Psoas muscle (tissue), 7 donors: ENCODE measurements at regions not wholly inside any gene's neighbourhood (a gene's known extent, or its start where the extent isn't known, plus 50 kb on each side); places are given as distances from the start of the nearest gene placed in this dataset.

Source experiments
- ATAC-seq, 4 donors: fragments of 200-7000 bp; cut with Tn5 transposase; one replicate each; pipeline ENCODE4 v1.9.1; 2020; ENCODE audit warnings: moderate library complexity in 3 of 4, mild to moderate bottlenecking in 2 of 4
- DNase-seq, 2 donors: peaks; one replicate each; pipeline ENCODE4 v3.0.0-alpha.2; 2020
- H3K27ac ChIP-seq: fragments of 200-600 bp; one replicate; pipeline ENCODE4 v1.8.0; 2022
- H3K27me3 ChIP-seq, 3 donors: fragments of 200-600 bp in 1 of 3; one replicate each; pipeline versions ENCODE4 v1.6.1 to v1.8.0; 2013 to 2022; ENCODE audit warnings: low read length in 2 of 3, mild to moderate bottlenecking in 2 of 3, moderate library complexity in 1 of 3; ENCODE audit not compliant: insufficient read depth in 3 of 3
- H3K36me3 ChIP-seq, 2 donors: fragments of 200-600 bp in 1 of 2; one replicate each; pipeline versions ENCODE4 v1.6.1 to v1.8.0; 2013 to 2022; ENCODE audit warnings: low read depth in 1 of 2, mild to moderate bottlenecking in 1 of 2, moderate library complexity in 1 of 2; ENCODE audit not compliant: insufficient read depth in 1 of 2
- H3K4me1 ChIP-seq: fragments of 200-600 bp; one replicate; pipeline ENCODE4 v1.8.0; 2022
- H3K4me3 ChIP-seq: fragments of 200-600 bp; one replicate; pipeline ENCODE4 v1.8.0; 2022; ENCODE audit warnings: mild to moderate bottlenecking
- H3K9me3 ChIP-seq: fragments of 200-600 bp; one replicate; pipeline ENCODE4 v1.8.0; 2022
- CTCF ChIP-seq: fragments of 200-600 bp; IDR thresholded peaks from one replicate; pipeline ENCODE4 v1.8.0; 2022; ENCODE audit warnings: antibody characterized with exemption
- WGBS, 3 donors: extraction: QIAGEN DNeasy Blood & Tissue Kit; methylation state at CpG; one replicate each; pipeline versions ENCODE4 v1.1.6 to v1.1.7; 2013; 5-methylcytosine and 5-hydroxymethylcytosine counted together
- intact Hi-C, 2 donors: fragments of 100-400 bp; cut with DNase I; formaldehyde crosslinking; loops; one replicate each; pipeline versions ENCODE4 v1.11.0 to v1.14.2; 2022
- donor health status: healthy with polysubstance abuse.
- donor health status: DM: no; HTN: no; CAD: no; lungs with moderate emphysema.
- donor health status: Bipolar disorder and iron deficiency.
- donor health status: healthy.
- donor health status: DM: yes; HTN: yes; CAD: no.
- donor health status: DM: no; HTN: no; CAD: no.
- donor health status: DM: yes; HTN: yes; CAD: no.

DNA sequence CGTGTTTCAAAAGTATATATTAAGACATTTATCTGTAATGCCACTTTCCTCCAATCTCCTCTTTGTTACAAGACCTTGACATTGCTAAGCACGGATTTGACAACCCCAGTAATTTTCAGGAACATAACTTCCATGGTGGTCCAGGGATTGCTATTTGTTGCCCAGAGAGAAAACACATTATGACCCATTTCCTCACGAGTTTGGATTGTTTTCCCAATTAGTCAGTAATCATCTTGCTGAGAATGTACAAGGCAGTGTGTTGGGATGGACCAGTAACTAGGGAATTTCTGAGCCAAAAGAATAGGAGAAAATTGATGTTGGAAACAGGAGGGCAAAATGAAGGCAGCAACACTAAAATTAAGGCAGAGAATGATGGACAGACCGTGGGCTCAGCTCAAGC, 574.1 kb downstream of the EBF1 start:
- Histone ChIP-seq H3K27ac (no peak overlapping the region), H3K27me3 (no peaks in the 10 kb centered on the region), H3K4me3 (no peak overlapping the region), H3K36me3 (no peaks in the 10 kb centered on the region), H3K9me3 (no peaks in the 10 kb centered on the region), H3K4me1 (no peaks in the 10 kb centered on the region)
- ATAC-seq (no peak), DNase-seq (no peak)
- WGBS, 3 donors: 68 to 75% (median 73%) methylated on average over 4 of the region's 4 CpGs
- TF ChIP-seq CTCF: no peak
- intact Hi-C loops: no loop called here

DNA sequence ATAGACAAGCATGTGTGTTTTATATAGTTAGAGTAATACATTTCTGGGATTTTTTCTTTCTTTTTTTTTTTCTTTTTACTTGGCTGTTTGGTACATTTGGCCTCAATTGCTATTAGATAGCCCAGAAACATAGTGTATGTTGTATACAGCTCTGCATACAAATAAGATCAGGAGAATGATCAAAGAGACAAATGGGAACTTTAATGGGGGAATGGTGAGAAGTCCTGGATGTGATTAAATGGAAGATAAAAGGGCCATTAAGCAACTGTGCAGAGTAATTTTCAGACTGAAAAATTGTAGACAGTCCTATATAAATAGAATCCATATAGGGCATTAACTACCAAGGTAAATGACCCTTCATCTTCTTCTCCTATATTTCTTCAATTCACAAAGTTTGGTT, 575.6 kb downstream of the EBF1 start:
- intact Hi-C loops: no loop called here
- no peak for ATAC-seq

GRCh38 chr5:158522776-158523175, 576.9 kb downstream of the EBF1 start:
- no peak overlapping the region for H3K4me3 ChIP-seq
- no peaks in the 10 kb centered on the region for H3K36me3 ChIP-seq
- ATAC-seq: no peak
- no peak for DNase-seq
- H3K27ac ChIP-seq: no peak overlapping the region
- no peak for TF ChIP-seq CTCF
- no peaks in the 10 kb centered on the region for H3K4me1 ChIP-seq
- intact Hi-C loops: no loop called here
- H3K9me3 ChIP-seq: no peaks in the 10 kb centered on the region
- 2 to 12% (median 8%) methylated on average over 2 of the region's 2 CpGs for WGBS, 3 donors
- H3K27me3 ChIP-seq: no peaks in the 10 kb centered on the region

More for the DNA sequence above, 575.6 kb downstream of the EBF1 start:
- Histone ChIP-seq H3K4me1 (no peaks in the 10 kb centered on the region), H3K27ac (no peak overlapping the region), H3K27me3 (no peaks in the 10 kb centered on the region), H3K4me3 (no peak overlapping the region), H3K36me3 (no peaks in the 10 kb centered on the region), H3K9me3 (no peaks in the 10 kb centered on the region)
- TF ChIP-seq CTCF: no peak
- no peak for DNase-seq

- no peak for DNase-seq
- Histone ChIP-seq H3K9me3 (no peaks in the 10 kb centered on the region), H3K36me3 (no peaks in the 10 kb centered on the region), H3K27ac (no peak overlapping the region), H3K27me3 (no peaks in the 10 kb centered on the region), H3K4me1 (no peaks in the 10 kb centered on the region), H3K4me3 (no peak overlapping the region)
- TF ChIP-seq CTCF: no peak
- no peak for ATAC-seq
- intact Hi-C loops: no loop called here
- WGBS, 3 donors: 59 to 74% (median 59%) methylated on average over 3 of the region's 3 CpGs
These were observed 577.7 kb downstream of the EBF1 start for GRCh38 chr5:158521995-158522394.

- Histone ChIP-seq H3K27ac (no peak overlapping the region), H3K36me3 (no peaks in the 10 kb centered on the region), H3K27me3 (no peaks in the 10 kb centered on the region), H3K9me3 (no peaks in the 10 kb centered on the region), H3K4me1 (no peaks in the 10 kb centered on the region), H3K4me3 (no peak overlapping the region)
- WGBS, 3 donors: 81 to 85% (median 84%) methylated on average over 3 of the region's 3 CpGs
- no peak for ATAC-seq
- TF ChIP-seq CTCF: no peak
- DNase-seq: no peak
- intact Hi-C loops: no loop called here
These were observed 580.2 kb downstream of the EBF1 start for GRCh38 chr5:158519433-158520021.
